DMS 273 (cell line): ENCODE measurements at regions not wholly inside any gene's neighbourhood (a gene's known extent, or its start where the extent isn't known, plus 50 kb on each side); places are given as distances from the start of the nearest gene placed in this dataset.
A peak's percentile ranks its signal among the peaks of the same experiment; 100 is the strongest.
"Not testable (repeated sequence)": the region's sequence is repeated elsewhere in the genome, so short reads cannot be mapped to it uniquely, and the experiment has no call there.

ENCODE experiments used
- DNase-seq: peaks from one replicate; lab custom pipeline; 2025; ENCODE audit not compliant: unreplicated experiment; lab: John Stamatoyannopoulos, UW

- no peak for DNase-seq
Measured at GRCh38 chr9:89670801-89671434, 66.1 kb downstream of the GADD45G start.

GRCh38 chr9:89674667-89675057 lies 69.8 kb downstream of the GADD45G start:
- no peak for DNase-seq

- DNase-seq = peak; percentile 89
Measured at GRCh38 chr9:89675058-89675742, 70.4 kb downstream of the GADD45G start.

GRCh38 chr9:89676281-89676680 lies 71.5 kb downstream of the GADD45G start:
- peak; percentile 81 for DNase-seq

- DNase-seq = peak; percentile 85
Measured at GRCh38 chr9:89677702-89678395, 73.0 kb downstream of the GADD45G start.

GRCh38 chr9:89678396-89679015 lies 73.7 kb downstream of the GADD45G start:
- DNase-seq = peak; percentile 85

- peak; percentile 28 for DNase-seq
Measured at GRCh38 chr9:89679016-89679415, 74.2 kb downstream of the GADD45G start.

GRCh38 chr9:89679581-89679980 lies 74.8 kb downstream of the GADD45G start:
- no peak for DNase-seq

GRCh38 chr9:89680547-89681467 lies 76.0 kb downstream of the GADD45G start:
- no peak for DNase-seq

- DNase-seq = not testable (repeated sequence)
Measured at GRCh38 chr9:89681468-89681859, 76.7 kb downstream of the GADD45G start.

GRCh38 chr9:89683626-89684025 lies 78.8 kb downstream of the GADD45G start:
- DNase-seq = no peak

GRCh38 chr9:89684218-89684617 lies 79.4 kb downstream of the GADD45G start:
- no peak for DNase-seq

- peak; percentile 23 for DNase-seq
Measured at GRCh38 chr9:89684912-89685636, 80.3 kb downstream of the GADD45G start.

GRCh38 chr9:89685698-89686097 lies 80.9 kb downstream of the GADD45G start:
- no peak for DNase-seq

- peak; percentile 59 for DNase-seq
Measured at GRCh38 chr9:89686126-89686525, 81.3 kb downstream of the GADD45G start.

- no peak for DNase-seq
Measured at GRCh38 chr9:89686621-89687020, 81.8 kb downstream of the GADD45G start.

GRCh38 chr9:89687188-89687587 lies 82.4 kb downstream of the GADD45G start:
- DNase-seq = no peak

GRCh38 chr9:89687848-89688247 lies 83.0 kb downstream of the GADD45G start:
- DNase-seq = no peak

- DNase-seq = not testable (repeated sequence)
Measured at GRCh38 chr9:89689321-89689720, 84.5 kb downstream of the GADD45G start.

GRCh38 chr9:89690334-89690912 lies 85.6 kb downstream of the GADD45G start:
- DNase-seq = no peak
